Mesendoderm (in vitro differentiated cells): ENCODE measurements at regions not wholly inside any gene's neighbourhood (a gene's known extent, or its start where the extent isn't known, plus 50 kb on each side); places are given as distances from the start of the nearest gene placed in this dataset.

Experiments used
- DNase-seq: peaks from one replicate; pipeline ENCODE4 v3.0.0; 2013
- H2AK5ac ChIP-seq: 2 replicates; pipeline ENCODE4 v1.6.1; 2013; ENCODE audit warnings: low read length, inconsistent platforms
- H2BK120ac ChIP-seq: 2 replicates; pipeline ENCODE4 v1.6.1; 2013; ENCODE audit warnings: low read depth, mild to moderate bottlenecking, low read length, moderate library complexity, mixed read lengths
- H2BK15ac ChIP-seq: replicated peaks from 2 replicates; pipeline ENCODE4 v1.6.1; 2013; ENCODE audit warnings: low read depth, mild to moderate bottlenecking, moderate library complexity
- H2BK5ac ChIP-seq: 2 replicates; pipeline ENCODE4 v1.6.1; 2013; ENCODE audit warnings: low read length, inconsistent platforms
- H3K18ac ChIP-seq: 2 replicates; pipeline ENCODE4 v1.6.1; 2013; ENCODE audit warnings: mild to moderate bottlenecking, low read length, mixed read lengths
- H3K23ac ChIP-seq: one replicate; pipeline ENCODE4 v1.6.1; 2013; ENCODE audit warnings: low read length
- H3K27ac ChIP-seq: 2 replicates; pipeline ENCODE4 v1.5.1; 2013; ENCODE audit warnings: low read depth, mild to moderate bottlenecking, inconsistent platforms, low read length, moderate library complexity
- H3K27me3 ChIP-seq: 2 replicates; pipeline ENCODE4 v1.6.1; 2013; ENCODE audit warnings: low read length, control low read depth, mild to moderate bottlenecking, inconsistent platforms; ENCODE audit not compliant: insufficient read depth, poor library complexity
- H3K36me3 ChIP-seq: 2 replicates; pipeline ENCODE4 v1.6.1; 2013; ENCODE audit warnings: low read length, inconsistent platforms; ENCODE audit not compliant: control insufficient read depth, insufficient read depth
- H3K4ac ChIP-seq: one replicate; pipeline ENCODE4 v1.6.1; 2013; ENCODE audit warnings: low read depth, mild to moderate bottlenecking, low read length, moderate library complexity
- H3K4me1 ChIP-seq: 2 replicates; pipeline ENCODE4 v1.6.1; 2013; ENCODE audit warnings: low read depth, low read length, inconsistent platforms; ENCODE audit not compliant: control insufficient read depth
- H3K4me2 ChIP-seq: 2 replicates; pipeline ENCODE4 v1.6.1; 2013; ENCODE audit warnings: low read length
- H3K4me3 ChIP-seq: 2 replicates; pipeline ENCODE4 v1.5.1; 2013; ENCODE audit warnings: mild to moderate bottlenecking, low read length
- H3K56ac ChIP-seq: one replicate; pipeline ENCODE4 v1.6.1; 2013; ENCODE audit warnings: low read length
- H3K79me1 ChIP-seq: 2 replicates; pipeline ENCODE4 v1.6.1; 2013; ENCODE audit warnings: low read length, inconsistent platforms
- H3K79me2 ChIP-seq: 2 replicates; pipeline ENCODE4 v1.6.1; 2013; ENCODE audit warnings: mild to moderate bottlenecking, low read length; ENCODE audit not compliant: control insufficient read depth, insufficient read depth
- H3K9ac ChIP-seq: 2 replicates; pipeline ENCODE4 v1.6.1; 2013; ENCODE audit warnings: low read length, inconsistent platforms
- H4K5ac ChIP-seq: one replicate; pipeline ENCODE4 v1.6.1; 2013; ENCODE audit warnings: low read length
- H4K8ac ChIP-seq: one replicate; pipeline ENCODE4 v1.6.1; 2013; ENCODE audit warnings: low read depth, mild to moderate bottlenecking, control low read depth, low read length, moderate library complexity
- WGBS: extraction: QIAGEN DNeasy Blood & Tissue Kit; methylation state at CpG from one replicate; pipeline ENCODE4 v1.1.7; 2013; ENCODE audit warnings: low lambda C conversion rate, missing lambda C conversion rate; ENCODE audit not compliant: insufficient coverage; ENCODE audit errors: extremely low coverage; 5-methylcytosine and 5-hydroxymethylcytosine counted together

DNA sequence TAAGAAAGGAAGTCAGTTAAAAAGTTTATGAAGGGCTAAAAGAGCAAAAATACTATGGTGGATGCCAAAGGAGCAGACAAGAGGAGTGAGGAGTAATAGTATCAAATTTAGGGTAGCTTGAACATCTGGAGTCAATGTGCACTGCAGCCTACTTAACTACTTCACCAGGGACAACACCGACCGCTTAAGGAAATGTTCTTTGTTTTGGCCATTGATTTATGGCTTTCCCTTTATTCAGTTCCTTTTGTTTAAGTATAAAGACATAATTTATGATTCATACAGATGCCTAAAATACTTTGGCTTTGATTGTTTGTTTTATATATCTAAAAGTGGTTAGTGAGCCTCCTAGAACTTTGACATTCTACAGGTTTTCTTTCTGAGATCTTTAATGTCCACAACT is 276.3 kb upstream of the PRR20A start:
- Histone ChIP-seq H3K18ac (no peak overlapping the region), H3K4me3 (no peak overlapping the region), H4K8ac (no peak overlapping the region), H2BK5ac (no peak overlapping the region), H3K9ac (no peak overlapping the region), H3K79me1 (no peaks in the 10 kb centered on the region), H4K5ac (no peak overlapping the region), H3K36me3 (no peaks in the 10 kb centered on the region), H3K4ac (no peak overlapping the region), H3K27me3 (no peaks in the 10 kb centered on the region), H2AK5ac (no peak overlapping the region), H2BK120ac (no peak overlapping the region), H2BK15ac (no peak overlapping the region), H3K4me1 (no peaks in the 10 kb centered on the region), H3K56ac (no peak overlapping the region), H3K79me2 (no peaks in the 10 kb centered on the region), H3K4me2 (no peak overlapping the region), H3K27ac (no peak overlapping the region), H3K23ac (no peak overlapping the region)
- DNase-seq = no peak
- WGBS = no CpG with 5 or more reads among the region's 2 CpGs

DNA sequence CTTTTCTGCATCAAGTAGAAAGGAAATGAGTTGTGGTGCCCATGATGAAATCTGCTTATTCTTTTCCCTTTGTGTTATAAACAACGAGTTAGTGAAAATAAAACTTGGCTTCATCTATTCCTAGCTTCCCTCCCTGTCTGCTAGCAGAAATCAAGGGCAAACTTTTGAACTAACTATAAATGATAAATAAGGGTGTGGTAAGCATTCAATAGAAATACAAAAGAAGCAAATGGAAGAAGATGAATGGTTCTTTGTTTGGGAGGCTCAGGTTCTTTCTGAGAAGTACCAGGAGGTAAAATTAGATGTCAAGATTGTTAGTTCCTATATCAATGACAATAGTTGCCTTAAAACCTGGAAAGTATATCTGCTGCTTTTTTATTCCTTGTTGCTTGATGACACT is 275.3 kb upstream of the PRR20A start:
- Histone ChIP-seq H2BK15ac (no peak overlapping the region), H3K27ac (no peak overlapping the region), H3K4me2 (no peak overlapping the region), H3K4ac (no peak overlapping the region), H4K8ac (no peak overlapping the region), H4K5ac (no peak overlapping the region), H2BK120ac (no peak overlapping the region), H2AK5ac (no peak overlapping the region), H2BK5ac (no peak overlapping the region), H3K56ac (no peak overlapping the region), H3K36me3 (no peaks in the 10 kb centered on the region), H3K9ac (no peak overlapping the region), H3K79me2 (no peaks in the 10 kb centered on the region), H3K4me1 (no peaks in the 10 kb centered on the region), H3K27me3 (no peaks in the 10 kb centered on the region), H3K18ac (no peak overlapping the region), H3K79me1 (no peaks in the 10 kb centered on the region), H3K23ac (no peak overlapping the region), H3K4me3 (no peak overlapping the region)
- DNase-seq = no peak
- WGBS = no CpG with 5 or more reads among the region's 1 CpG

DNA sequence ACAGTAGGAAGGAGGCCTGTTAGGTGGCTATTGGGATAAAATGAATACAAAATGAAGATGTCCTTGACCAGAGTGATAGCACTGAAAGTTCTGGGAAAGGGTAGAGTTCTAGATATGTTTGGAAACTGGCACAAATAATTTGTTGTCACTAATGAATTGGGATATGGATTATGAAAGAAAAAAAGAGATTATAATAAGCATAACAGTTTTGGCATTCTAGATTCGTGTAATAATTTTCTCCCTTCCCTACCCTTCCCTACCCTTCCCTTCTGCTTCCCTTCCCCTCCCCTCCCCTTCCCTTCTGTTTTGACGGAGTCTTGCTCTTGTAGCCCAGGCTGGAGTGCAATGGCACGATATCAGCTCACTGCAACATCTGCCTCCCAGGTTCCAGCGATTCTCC is 271.0 kb upstream of the PRR20A start:
- no peak overlapping the region for H3K18ac ChIP-seq
- H3K4ac ChIP-seq = no peak overlapping the region
- H3K9ac ChIP-seq = no peak overlapping the region
- H2AK5ac ChIP-seq = no peak overlapping the region
- no peak for DNase-seq
- no peak overlapping the region for H4K5ac ChIP-seq
- WGBS = no CpG with 5 or more reads among the region's 4 CpGs
- H4K8ac ChIP-seq = no peak overlapping the region
- no peak overlapping the region for H3K23ac ChIP-seq
- H3K27me3 ChIP-seq = no peaks in the 10 kb centered on the region
- H3K79me1 ChIP-seq = no peaks in the 10 kb centered on the region
- H3K79me2 ChIP-seq = no peaks in the 10 kb centered on the region
- no peak overlapping the region for H2BK120ac ChIP-seq
- H3K27ac ChIP-seq = no peak overlapping the region
- H3K4me3 ChIP-seq = no peak overlapping the region
- H3K36me3 ChIP-seq = no peaks in the 10 kb centered on the region
- H3K4me1 ChIP-seq = no peaks in the 10 kb centered on the region
- H2BK5ac ChIP-seq = no peak overlapping the region
- H2BK15ac ChIP-seq = no peak overlapping the region
- no peak overlapping the region for H3K4me2 ChIP-seq
- H3K56ac ChIP-seq = no peak overlapping the region

DNA sequence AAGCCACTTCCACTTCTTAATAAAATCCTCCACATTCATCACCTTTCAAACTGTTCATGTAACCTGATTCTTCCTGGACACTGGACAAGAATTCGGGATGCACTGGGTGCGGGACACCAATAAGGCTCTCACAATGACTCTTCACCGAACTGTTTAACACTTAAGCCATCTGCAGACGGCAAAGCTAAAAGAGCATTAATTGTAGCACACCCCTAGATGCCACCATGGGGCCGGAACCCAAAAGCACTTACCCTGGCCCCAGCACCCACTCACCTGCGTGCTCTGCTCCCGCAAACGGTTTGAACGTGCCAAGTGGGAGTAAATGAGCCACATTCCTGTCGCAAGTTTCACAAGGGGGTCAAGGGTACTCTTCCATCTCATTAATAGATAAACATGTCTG is 254.3 kb upstream of the PRR20A start:
- Histone ChIP-seq H3K79me1 (no peaks in the 10 kb centered on the region), H2AK5ac (no peak overlapping the region), H3K4me3 (no peak overlapping the region), H3K56ac (no peak overlapping the region), H3K18ac (no peak overlapping the region), H3K27me3 (no peaks in the 10 kb centered on the region), H3K79me2 (no peaks in the 10 kb centered on the region), H3K23ac (no peak overlapping the region), H2BK120ac (no peak overlapping the region), H2BK5ac (no peak overlapping the region), H3K4ac (no peak overlapping the region), H4K8ac (no peak overlapping the region), H4K5ac (no peak overlapping the region), H3K4me2 (no peak overlapping the region), H2BK15ac (no peak overlapping the region), H3K27ac (no peak overlapping the region), H3K36me3 (no peaks in the 10 kb centered on the region), H3K9ac (no peak overlapping the region), H3K4me1 (no peaks in the 10 kb centered on the region)
- whole genome bisulfite sequencing = no CpG with 5 or more reads among the region's 10 CpGs
- DNase-seq = no peak

DNA sequence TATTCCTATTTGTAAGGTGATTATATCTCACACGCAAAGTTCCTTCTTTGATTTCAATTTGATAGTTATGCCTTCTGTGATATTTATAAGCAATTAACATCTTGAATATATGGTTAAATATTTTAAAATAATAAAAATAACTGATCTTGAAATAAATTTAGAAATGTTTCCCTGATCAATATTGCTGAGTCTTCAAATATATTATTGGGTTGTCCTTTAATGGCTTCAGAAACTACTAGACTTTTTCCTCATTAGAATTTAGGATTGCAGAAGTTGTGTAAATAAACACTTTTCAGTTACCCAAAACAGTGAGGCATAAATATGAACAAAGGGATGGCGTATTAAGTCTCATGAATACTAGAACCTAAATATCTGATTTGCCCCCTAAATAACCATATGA is 252.3 kb upstream of the PRR20A start:
- H3K79me2 ChIP-seq = no peaks in the 10 kb centered on the region
- no peak overlapping the region for H3K23ac ChIP-seq
- no peak overlapping the region for H3K18ac ChIP-seq

DNA sequence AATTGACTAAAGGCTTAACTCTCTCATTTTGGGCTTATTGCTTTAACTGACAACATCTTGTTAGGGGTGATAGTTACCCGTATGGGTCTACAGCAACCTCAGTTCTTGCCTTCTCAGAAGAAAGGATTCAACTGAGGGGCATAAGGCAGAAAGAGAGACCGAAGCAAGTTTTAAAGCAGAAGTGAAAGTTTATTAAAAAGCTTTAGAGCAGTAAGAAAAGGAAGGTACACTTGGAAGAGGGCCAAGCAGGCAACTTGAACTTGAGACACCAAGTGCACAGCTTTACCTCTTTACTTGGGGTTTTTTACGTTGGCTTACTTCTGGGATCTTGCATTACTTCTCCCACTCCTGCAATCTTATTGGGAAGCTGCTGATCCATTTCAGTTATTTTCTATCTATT is 246.9 kb upstream of the PRR20A start:
- H3K79me2 ChIP-seq = no peaks in the 10 kb centered on the region
- no peak overlapping the region for H2BK5ac ChIP-seq
- no peak overlapping the region for H3K27ac ChIP-seq
- no peak overlapping the region for H3K56ac ChIP-seq
- no peaks in the 10 kb centered on the region for H3K27me3 ChIP-seq
- H2AK5ac ChIP-seq = no peak overlapping the region
- no peak overlapping the region for H3K4ac ChIP-seq
- DNase-seq = no peak
- H4K8ac ChIP-seq = no peak overlapping the region
- no peaks in the 10 kb centered on the region for H3K79me1 ChIP-seq
- no peak overlapping the region for H3K4me2 ChIP-seq
- no peak overlapping the region for H2BK15ac ChIP-seq
- no CpG with 5 or more reads among the region's 3 CpGs for WGBS
- H3K36me3 ChIP-seq = no peaks in the 10 kb centered on the region
- no peaks in the 10 kb centered on the region for H3K4me1 ChIP-seq
- H3K23ac ChIP-seq = no peak overlapping the region
- H3K18ac ChIP-seq = no peak overlapping the region
- no peak overlapping the region for H2BK120ac ChIP-seq
- H4K5ac ChIP-seq = no peak overlapping the region
- no peak overlapping the region for H3K4me3 ChIP-seq
- H3K9ac ChIP-seq = no peak overlapping the region

More for the DNA sequence above, 252.3 kb upstream of the PRR20A start:
- H2BK120ac ChIP-seq = no peak overlapping the region
- no peak overlapping the region for H3K56ac ChIP-seq
- no peak overlapping the region for H4K5ac ChIP-seq
- no peaks in the 10 kb centered on the region for H3K79me1 ChIP-seq
- H2AK5ac ChIP-seq = no peak overlapping the region
- H2BK5ac ChIP-seq = no peak overlapping the region
- H4K8ac ChIP-seq = no peak overlapping the region
- no peak overlapping the region for H3K27ac ChIP-seq
- WGBS = no CpG with 5 or more reads among the region's 2 CpGs
- no peak overlapping the region for H2BK15ac ChIP-seq
- DNase-seq = no peak
- no peaks in the 10 kb centered on the region for H3K4me1 ChIP-seq
- no peak overlapping the region for H3K4ac ChIP-seq
- H3K4me3 ChIP-seq = no peak overlapping the region
- no peak overlapping the region for H3K9ac ChIP-seq
- no peaks in the 10 kb centered on the region for H3K36me3 ChIP-seq
- no peaks in the 10 kb centered on the region for H3K27me3 ChIP-seq
- no peak overlapping the region for H3K4me2 ChIP-seq
